B cell (primary cell): ENCODE measurements at regions not wholly inside any gene's neighbourhood (a gene's known extent, or its start where the extent isn't known, plus 50 kb on each side); places are given as distances from the start of the nearest gene placed in this dataset.

Source experiments
- ATAC-seq: fragments of 200-7000 bp; cut with Tn5 transposase; one replicate; pipeline ENCODE4 v1.10.0; 2021; ENCODE audit warnings: low read depth, mild to moderate bottlenecking, moderate number of reproducible peaks, moderate library complexity
- CTCF ChIA-PET: fragments of 350-600 bp; sonication (Branson Sonifier 250); formaldehyde crosslinking; loops from one replicate; lab custom pipeline; 2021; ENCODE audit warnings: antibody characterized with exemption, inconsistent platforms; lab: Charles Lee
- POLR2A ChIA-PET: fragments of 350-600 bp; sonication (Branson Sonifier 250); formaldehyde crosslinking; loops from one replicate; lab custom pipeline; 2021; ENCODE audit warnings: antibody characterized with exemption; lab: Charles Lee
- DNase-seq: peaks from one replicate; pipeline ENCODE4 v3.0.0; 2013
- H2AFZ ChIP-seq: 2 replicates; pipeline ENCODE4 v1.6.1; 2012; ENCODE audit warnings: mild to moderate bottlenecking, low read depth, low read length; ENCODE audit not compliant: insufficient read depth, poor library complexity, severe bottlenecking
- H3K27ac ChIP-seq, 2 donors: 1 replicate in 1 of 2; 2 replicates in 1 of 2; pipeline ENCODE4 v1.5.1; 2012 to 2013; ENCODE audit warnings: low read length in 2 of 2, mild to moderate bottlenecking in 2 of 2, moderate library complexity in 1 of 2
- H3K27me3 ChIP-seq, 4 experiments: fragments of 200-600 bp in 1 of 4; sonication (generic) in 1 of 4; replicated peaks in 1 of 4; 1 replicate in 2 of 4; 2 replicates in 2 of 4; pipeline versions ENCODE4 v1.6.1 to v1.7.0; 2013 to 2016; ENCODE audit warnings: low read length in 3 of 4, mild to moderate bottlenecking in 2 of 4, mixed read lengths in 1 of 4, moderate library complexity in 1 of 4; ENCODE audit not compliant: insufficient read depth in 4 of 4, control insufficient read depth in 3 of 4; ENCODE audit errors: control extremely low read depth in 1 of 4
- H3K36me3 ChIP-seq, 2 experiments: replicated peaks in 1 of 2; 1 replicate in 1 of 2; 2 replicates in 1 of 2; pipeline versions ENCODE4 v1.6.1 to v1.7.1; 2013; ENCODE audit warnings: low read length in 1 of 2; ENCODE audit not compliant: insufficient read depth in 2 of 2, control insufficient read depth in 1 of 2; ENCODE audit errors: control extremely low read depth in 1 of 2, extremely low read depth in 1 of 2
- H3K4me1 ChIP-seq, 2 donors: fragments of 200-600 bp in 1 of 2; sonication (generic) in 1 of 2; 1 replicate in 1 of 2; 2 replicates in 1 of 2; pipeline versions ENCODE4 v1.5.1 to v1.6.1; 2013 to 2017; ENCODE audit warnings: low read length in 2 of 2; ENCODE audit not compliant: control insufficient read depth in 2 of 2, insufficient read depth in 2 of 2
- H3K4me2 ChIP-seq: replicated peaks from 2 replicates; pipeline ENCODE3; 2012; ENCODE audit warnings: mild to moderate bottlenecking, low read depth, low read length; ENCODE audit not compliant: poor library complexity, severe bottlenecking
- H3K4me3 ChIP-seq, 5 experiments: fragments of 200-600 bp in 1 of 5; sonication (generic) in 1 of 5; 1 replicate in 3 of 5; 2 replicates in 2 of 5; pipeline versions ENCODE4 v1.5.1 to v1.7.0; 2011 to 2016; ENCODE audit warnings: low read length in 4 of 5, mild to moderate bottlenecking in 4 of 5, low read depth in 2 of 5, control low read depth in 1 of 5, moderate library complexity in 1 of 5; ENCODE audit not compliant: insufficient read depth in 1 of 5; ENCODE audit errors: control extremely low read depth in 1 of 5, extremely low read depth in 1 of 5
- H3K79me2 ChIP-seq: fragments of 200-600 bp; sonication (generic); one replicate; pipeline ENCODE4 v1.6.0; 2016; ENCODE audit warnings: low read length; ENCODE audit not compliant: control insufficient read depth, insufficient read depth
- H3K9ac ChIP-seq: fragments of 200-600 bp; sonication (generic); 2 replicates; pipeline ENCODE4 v1.6.1; 2017; ENCODE audit warnings: mild to moderate bottlenecking, low read length, moderate library complexity
- H3K9me3 ChIP-seq, 3 donors: one replicate each; pipeline versions ENCODE4 v1.6.1 to v1.7.1; 2013; ENCODE audit warnings: low read length in 2 of 3; ENCODE audit not compliant: control insufficient read depth in 2 of 3, insufficient read depth in 1 of 3; ENCODE audit errors: control extremely low read depth in 1 of 3
- H4K20me1 ChIP-seq: 2 replicates; pipeline ENCODE4 v1.6.0; 2012; ENCODE audit warnings: mild to moderate bottlenecking, low read length; ENCODE audit not compliant: insufficient read depth, control insufficient read depth, poor library complexity, severe bottlenecking
- H3K27ac Mint-ChIP-seq: one replicate; pipeline ENCODE4 v1.8.0; 2021; ENCODE audit warnings: mixed read lengths
- H3K27me3 Mint-ChIP-seq: one replicate; pipeline ENCODE4 v1.8.0; 2021; ENCODE audit warnings: mixed read lengths
- H3K4me1 Mint-ChIP-seq: one replicate; pipeline ENCODE4 v1.8.0; 2021; ENCODE audit warnings: mixed read lengths
- H3K4me3 Mint-ChIP-seq: one replicate; pipeline ENCODE4 v1.8.0; 2021; ENCODE audit warnings: mixed read lengths
- H3K9me3 Mint-ChIP-seq: one replicate; pipeline ENCODE4 v1.8.0; 2022; ENCODE audit warnings: mixed read lengths; ENCODE audit not compliant: insufficient read depth
- EZH2 ChIP-seq: IDR thresholded peaks from 2 replicates; pipeline ENCODE4 v1.6.1; 2012; ENCODE audit warnings: borderline replicate concordance, low read depth, mild to moderate bottlenecking, moderate library complexity, low read length; ENCODE audit not compliant: insufficient read depth, poor library complexity, severe bottlenecking
- WGBS: methylation state at CpG from one replicate; pipeline ENCODE4 v1.1.5; 2013; ENCODE audit warnings: missing lambda C conversion rate; ENCODE audit not compliant: insufficient coverage; 5-methylcytosine and 5-hydroxymethylcytosine counted together
- intact Hi-C: fragments of 100-400 bp; cut with micrococcal nuclease; formaldehyde crosslinking; loops from one replicate; pipeline ENCODE4 v1.10.0; 2022
- TF ChIP-seq, protein P1 (sequence below): fragments of 200-600 bp; IDR thresholded peaks from one replicate; pipeline ENCODE4 v1.8.0; 2022; ENCODE audit warnings: antibody characterized with exemption, mild to moderate bottlenecking

GRCh38 chr4:122224348-122224747, 72.2 kb downstream of the BLTP1 start:
- intact Hi-C loops: loop anchor here (1.0 to 5.0 kb wide), 2 partner anchors 272 to 324 kb away; partner anchors contain the start of gene TRPC3
- WGBS: 100% methylated on average over 1 of the region's 4 CpGs
- Histone ChIP-seq H3K4me3 (no peak overlapping the region), H4K20me1 (no peaks in the 10 kb centered on the region), H3K9ac (no peak overlapping the region), H3K4me2 (no peak overlapping the region), H3K79me2 (no peaks in the 10 kb centered on the region), H3K27me3 (no peaks in the 10 kb centered on the region), H3K36me3 (peaks cover 17 to 55% of the 10 kb centered on the region in 2 experiments), H3K27ac (no peak overlapping the region), H3K4me1 (no peaks in the 10 kb centered on the region), H3K9me3 (no peaks in the 10 kb centered on the region), H2AFZ (no peak overlapping the region)
- H3K27me3 Mint-ChIP-seq: no peaks in the 10 kb centered on the region
- POLR2A ChIA-PET: no interaction called here
- no peak overlapping the region for H3K27ac Mint-ChIP-seq
- H3K9me3 Mint-ChIP-seq: no peaks in the 10 kb centered on the region
- ATAC-seq (no peak), DNase-seq (peak; percentile 9)
- no peak for TF ChIP-seq EZH2
- TF ChIP-seq, protein P1, sequence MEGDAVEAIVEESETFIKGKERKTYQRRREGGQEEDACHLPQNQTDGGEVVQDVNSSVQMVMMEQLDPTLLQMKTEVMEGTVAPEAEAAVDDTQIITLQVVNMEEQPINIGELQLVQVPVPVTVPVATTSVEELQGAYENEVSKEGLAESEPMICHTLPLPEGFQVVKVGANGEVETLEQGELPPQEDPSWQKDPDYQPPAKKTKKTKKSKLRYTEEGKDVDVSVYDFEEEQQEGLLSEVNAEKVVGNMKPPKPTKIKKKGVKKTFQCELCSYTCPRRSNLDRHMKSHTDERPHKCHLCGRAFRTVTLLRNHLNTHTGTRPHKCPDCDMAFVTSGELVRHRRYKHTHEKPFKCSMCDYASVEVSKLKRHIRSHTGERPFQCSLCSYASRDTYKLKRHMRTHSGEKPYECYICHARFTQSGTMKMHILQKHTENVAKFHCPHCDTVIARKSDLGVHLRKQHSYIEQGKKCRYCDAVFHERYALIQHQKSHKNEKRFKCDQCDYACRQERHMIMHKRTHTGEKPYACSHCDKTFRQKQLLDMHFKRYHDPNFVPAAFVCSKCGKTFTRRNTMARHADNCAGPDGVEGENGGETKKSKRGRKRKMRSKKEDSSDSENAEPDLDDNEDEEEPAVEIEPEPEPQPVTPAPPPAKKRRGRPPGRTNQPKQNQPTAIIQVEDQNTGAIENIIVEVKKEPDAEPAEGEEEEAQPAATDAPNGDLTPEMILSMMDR: peak; percentile 15
- H3K4me1 Mint-ChIP-seq: no peaks in the 10 kb centered on the region
- CTCF ChIA-PET: interaction anchor here (1.3 kb wide), 2 partner anchors 10 to 324 kb away, joined by 4 to 5 read pairs; no protein-coding TSS in a partner anchor
- H3K4me3 Mint-ChIP-seq: no peak overlapping the region

DNA sequence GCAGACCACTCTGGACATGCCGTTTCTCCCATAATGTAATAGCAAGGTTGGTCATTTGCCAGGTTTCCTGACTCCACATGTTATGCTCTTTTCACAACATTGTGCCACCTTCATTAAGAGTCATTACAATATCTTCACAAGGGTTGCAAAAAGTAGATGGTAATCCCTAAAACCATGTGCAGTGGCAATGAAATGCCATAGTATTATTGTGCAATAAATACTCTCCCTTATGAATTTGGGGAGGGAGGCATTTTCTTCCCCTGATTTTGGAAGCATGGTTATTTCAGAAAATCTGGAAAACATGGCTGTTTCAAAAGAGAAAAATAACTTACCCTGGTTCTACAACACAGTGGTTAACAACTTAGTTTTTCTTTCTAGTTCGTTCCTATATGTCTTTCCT, 75.1 kb downstream of the BLTP1 start:
- ATAC-seq (no peak), DNase-seq (no peak)
- POLR2A ChIA-PET: no interaction called here
- H3K27ac ChIP-seq: no peak overlapping the region
- H3K79me2 ChIP-seq: no peaks in the 10 kb centered on the region
- no peak overlapping the region for H3K9ac ChIP-seq
- intact Hi-C loops: no loop called here
- 83% methylated on average over 1 of the region's 2 CpGs for WGBS
- no peaks in the 10 kb centered on the region for H3K9me3 ChIP-seq
- Mint-ChIP-seq H3K4me1 (no peaks in the 10 kb centered on the region), H3K9me3 (no peaks in the 10 kb centered on the region), H3K4me3 (no peak overlapping the region), H3K27me3 (no peaks in the 10 kb centered on the region), H3K27ac (no peak overlapping the region)
- no peak overlapping the region for H3K4me2 ChIP-seq
- CTCF ChIA-PET: interaction anchor here (1.5 kb wide), 1 partner anchor 50 kb away, joined by 3 read pairs; no protein-coding TSS in a partner anchor
- H3K4me1 ChIP-seq: no peaks in the 10 kb centered on the region
- H3K4me3 ChIP-seq: no peak overlapping the region
- peaks cover 19 to 37% of the 10 kb centered on the region in 2 experiments for H3K36me3 ChIP-seq
- no peak for TF ChIP-seq EZH2
- TF ChIP-seq, protein P1: no peak
- H4K20me1 ChIP-seq: no peaks in the 10 kb centered on the region
- H2AFZ ChIP-seq: no peak overlapping the region
- H3K27me3 ChIP-seq: no peaks in the 10 kb centered on the region
